H1 (cell line): ENCODE measurements at regions not wholly inside any gene's neighbourhood (a gene's known extent, or its start where the extent isn't known, plus 50 kb on each side); places are given as distances from the start of the nearest gene placed in this dataset.

ENCODE experiments used
- BACH1 ChIP-seq: IDR thresholded peaks from 2 replicates; pipeline ENCODE4 v1.6.1; 2012; ENCODE audit warnings: low read length, improper control_type of control experiment
- SUZ12 ChIP-seq: fragments of 200-600 bp; sonication (generic); IDR thresholded peaks from 2 replicates; pipeline ENCODE4 v1.6.1; 2012; ENCODE audit warnings: mild to moderate bottlenecking, inconsistent platforms, low read length, moderate library complexity, mixed read lengths

GRCh38 chr21:38983560-38983959, 177.8 kb downstream of the ETS2 start:
- TF ChIP-seq SUZ12 = no peak
- TF ChIP-seq BACH1 = no peak
